MM.1S (cell line): ENCODE measurements at regions not wholly inside any gene's neighbourhood (a gene's known extent, or its start where the extent isn't known, plus 50 kb on each side); places are given as distances from the start of the nearest gene placed in this dataset.

Source experiments
- CTCF ChIP-seq: fragments of 300-600 bp; sonication (generic); IDR thresholded peaks from 2 replicates; pipeline ENCODE4 v1.5.1; 2016; ENCODE audit warnings: antibody characterized with exemption, low read length, mixed read lengths
- EZH2 ChIP-seq: fragments of 300-600 bp; sonication (generic); optimal IDR thresholded peaks from 2 replicates; pipeline ENCODE3; 2017; ENCODE audit warnings: low read depth, mild to moderate bottlenecking, antibody characterized with exemption, low read length, mixed read lengths

- TF ChIP-seq CTCF (no peak), EZH2 (no peak)
Observed at GRCh38 chr12:93006471-93007208, 77.5 kb upstream of the EEA1 start.
